H1 (cell line): ENCODE measurements at regions not wholly inside any gene's neighbourhood (a gene's known extent, or its start where the extent isn't known, plus 50 kb on each side); places are given as distances from the start of the nearest gene placed in this dataset.

Experiments
- CHD7 ChIP-seq: fragments of 300-600 bp; sonication (generic); IDR thresholded peaks from 2 replicates; pipeline ENCODE4 v1.7.1; 2012; ENCODE audit warnings: low read length, moderate library complexity, mild to moderate bottlenecking, inconsistent platforms; ENCODE audit not compliant: insufficient replicate concordance
- CTCF ChIP-seq, 3 experiments: IDR thresholded peaks; 1 replicate in 2 of 3; 2 replicates in 1 of 3; pipeline versions ENCODE4 v1.5.1 to v1.6.1; 2011; ENCODE audit warnings: low read length in 3 of 3, mild to moderate bottlenecking in 3 of 3, inconsistent platforms in 2 of 3, low read depth in 1 of 3, moderate library complexity in 1 of 3; ENCODE audit not compliant: insufficient read depth in 1 of 3; ENCODE audit errors: control extremely low read depth in 1 of 3
- RFX5 ChIP-seq: IDR thresholded peaks from 2 replicates; pipeline ENCODE4 v1.6.1; 2011; ENCODE audit warnings: low read depth, low read length, improper control_type of control experiment, borderline replicate concordance

GRCh38 chr15:97014001-97014400 lies 683.5 kb downstream of the NR2F2 start (continued):
- no peak for TF ChIP-seq CTCF (IDR thresholded peaks at IDR 0.05; ENCODE audit: control extremely low read depth in 1 of 3, insufficient read depth in 1 of 3, low read depth in 1 of 3, low read length in 3 of 3)
- TF ChIP-seq RFX5: no peak
- TF ChIP-seq CHD7: no peak
